GM12891 (cell line): ENCODE measurements at regions not wholly inside any gene's neighbourhood (a gene's known extent, or its start where the extent isn't known, plus 50 kb on each side); places are given as distances from the start of the nearest gene placed in this dataset.

Experiments
- PAX5 ChIP-seq: IDR thresholded peaks from 2 replicates; pipeline ENCODE4 v1.6.1; 2011; ENCODE audit warnings: low read length, moderate library complexity, mild to moderate bottlenecking; ENCODE audit not compliant: insufficient read depth, severe bottlenecking
- POLR2A ChIP-seq: IDR thresholded peaks from 2 replicates; pipeline ENCODE4 v1.6.1; 2011; ENCODE audit warnings: low read depth, low read length, control low read depth
- POLR2AphosphoS5 ChIP-seq: IDR thresholded peaks from 2 replicates; pipeline ENCODE4 v1.6.1; 2011; ENCODE audit warnings: low read depth, low read length, control low read depth
- SPI1 ChIP-seq: IDR thresholded peaks from 2 replicates; pipeline ENCODE4 v1.6.1; 2011; ENCODE audit warnings: low read depth, low read length, control low read depth
- TAF1 ChIP-seq: IDR thresholded peaks from 2 replicates; pipeline ENCODE4 v1.6.1; 2011; ENCODE audit warnings: low read depth, low read length, control low read depth

DNA sequence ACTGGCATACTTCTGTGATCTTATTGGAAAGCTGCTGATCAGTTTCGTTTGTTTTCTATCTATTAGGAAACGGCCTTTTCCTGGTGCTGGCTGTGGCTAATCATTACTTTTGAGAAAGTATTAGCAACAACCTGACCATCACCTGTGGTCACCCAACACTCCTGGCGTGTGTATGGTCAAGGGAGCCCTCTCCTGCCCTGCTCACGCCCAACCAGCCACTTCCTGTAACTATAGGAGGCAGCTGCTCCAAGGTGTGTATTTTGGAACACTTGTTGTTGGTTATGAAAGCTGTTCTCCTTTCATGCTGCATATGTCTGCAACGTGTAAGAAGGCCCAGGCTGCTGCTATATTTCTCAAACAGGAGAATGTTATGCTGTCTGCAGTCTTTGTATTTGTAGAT lies 1582.8 kb downstream of the AACS start:
- TF ChIP-seq POLR2A (no peak), SPI1 (no peak), POLR2AphosphoS5 (no peak), TAF1 (no peak), PAX5 (no peak)
